B cell (primary cell): ENCODE measurements at regions not wholly inside any gene's neighbourhood (a gene's known extent, or its start where the extent isn't known, plus 50 kb on each side); places are given as distances from the start of the nearest gene placed in this dataset.

ENCODE experiments used
- ATAC-seq: fragments of 200-7000 bp; cut with Tn5 transposase; one replicate; pipeline ENCODE4 v1.10.0; 2021; ENCODE audit warnings: low read depth, mild to moderate bottlenecking, moderate number of reproducible peaks, moderate library complexity
- CTCF ChIA-PET: fragments of 350-600 bp; sonication (Branson Sonifier 250); formaldehyde crosslinking; loops from one replicate; lab custom pipeline; 2021; ENCODE audit warnings: antibody characterized with exemption, inconsistent platforms; lab: Charles Lee
- POLR2A ChIA-PET: fragments of 350-600 bp; sonication (Branson Sonifier 250); formaldehyde crosslinking; loops from one replicate; lab custom pipeline; 2021; ENCODE audit warnings: antibody characterized with exemption; lab: Charles Lee
- DNase-seq: peaks from one replicate; pipeline ENCODE4 v3.0.0; 2013
- H2AFZ ChIP-seq: 2 replicates; pipeline ENCODE4 v1.6.1; 2012; ENCODE audit warnings: mild to moderate bottlenecking, low read depth, low read length; ENCODE audit not compliant: insufficient read depth, poor library complexity, severe bottlenecking
- H3K27ac ChIP-seq, 2 donors: 1 replicate in 1 of 2; 2 replicates in 1 of 2; pipeline ENCODE4 v1.5.1; 2012 to 2013; ENCODE audit warnings: low read length in 2 of 2, mild to moderate bottlenecking in 2 of 2, moderate library complexity in 1 of 2
- H3K27me3 ChIP-seq, 4 experiments: fragments of 200-600 bp in 1 of 4; sonication (generic) in 1 of 4; replicated peaks in 1 of 4; 1 replicate in 2 of 4; 2 replicates in 2 of 4; pipeline versions ENCODE4 v1.6.1 to v1.7.0; 2013 to 2016; ENCODE audit warnings: low read length in 3 of 4, mild to moderate bottlenecking in 2 of 4, mixed read lengths in 1 of 4, moderate library complexity in 1 of 4; ENCODE audit not compliant: insufficient read depth in 4 of 4, control insufficient read depth in 3 of 4; ENCODE audit errors: control extremely low read depth in 1 of 4
- H3K36me3 ChIP-seq, 2 experiments: replicated peaks in 1 of 2; 1 replicate in 1 of 2; 2 replicates in 1 of 2; pipeline versions ENCODE4 v1.6.1 to v1.7.1; 2013; ENCODE audit warnings: low read length in 1 of 2; ENCODE audit not compliant: insufficient read depth in 2 of 2, control insufficient read depth in 1 of 2; ENCODE audit errors: control extremely low read depth in 1 of 2, extremely low read depth in 1 of 2
- H3K4me1 ChIP-seq, 2 donors: fragments of 200-600 bp in 1 of 2; sonication (generic) in 1 of 2; 1 replicate in 1 of 2; 2 replicates in 1 of 2; pipeline versions ENCODE4 v1.5.1 to v1.6.1; 2013 to 2017; ENCODE audit warnings: low read length in 2 of 2; ENCODE audit not compliant: control insufficient read depth in 2 of 2, insufficient read depth in 2 of 2
- H3K4me2 ChIP-seq: replicated peaks from 2 replicates; pipeline ENCODE3; 2012; ENCODE audit warnings: mild to moderate bottlenecking, low read depth, low read length; ENCODE audit not compliant: poor library complexity, severe bottlenecking
- H3K4me3 ChIP-seq, 5 experiments: fragments of 200-600 bp in 1 of 5; sonication (generic) in 1 of 5; 1 replicate in 3 of 5; 2 replicates in 2 of 5; pipeline versions ENCODE4 v1.5.1 to v1.7.0; 2011 to 2016; ENCODE audit warnings: low read length in 4 of 5, mild to moderate bottlenecking in 4 of 5, low read depth in 2 of 5, control low read depth in 1 of 5, moderate library complexity in 1 of 5; ENCODE audit not compliant: insufficient read depth in 1 of 5; ENCODE audit errors: control extremely low read depth in 1 of 5, extremely low read depth in 1 of 5
- H3K79me2 ChIP-seq: fragments of 200-600 bp; sonication (generic); one replicate; pipeline ENCODE4 v1.6.0; 2016; ENCODE audit warnings: low read length; ENCODE audit not compliant: control insufficient read depth, insufficient read depth
- H3K9ac ChIP-seq: fragments of 200-600 bp; sonication (generic); 2 replicates; pipeline ENCODE4 v1.6.1; 2017; ENCODE audit warnings: mild to moderate bottlenecking, low read length, moderate library complexity
- H3K9me3 ChIP-seq, 3 donors: one replicate each; pipeline versions ENCODE4 v1.6.1 to v1.7.1; 2013; ENCODE audit warnings: low read length in 2 of 3; ENCODE audit not compliant: control insufficient read depth in 2 of 3, insufficient read depth in 1 of 3; ENCODE audit errors: control extremely low read depth in 1 of 3
- H4K20me1 ChIP-seq: 2 replicates; pipeline ENCODE4 v1.6.0; 2012; ENCODE audit warnings: mild to moderate bottlenecking, low read length; ENCODE audit not compliant: insufficient read depth, control insufficient read depth, poor library complexity, severe bottlenecking
- H3K27ac Mint-ChIP-seq: one replicate; pipeline ENCODE4 v1.8.0; 2021; ENCODE audit warnings: mixed read lengths
- H3K27me3 Mint-ChIP-seq: one replicate; pipeline ENCODE4 v1.8.0; 2021; ENCODE audit warnings: mixed read lengths
- H3K4me1 Mint-ChIP-seq: one replicate; pipeline ENCODE4 v1.8.0; 2021; ENCODE audit warnings: mixed read lengths
- H3K4me3 Mint-ChIP-seq: one replicate; pipeline ENCODE4 v1.8.0; 2021; ENCODE audit warnings: mixed read lengths
- H3K9me3 Mint-ChIP-seq: one replicate; pipeline ENCODE4 v1.8.0; 2022; ENCODE audit warnings: mixed read lengths; ENCODE audit not compliant: insufficient read depth
- CTCF ChIP-seq: fragments of 200-600 bp; IDR thresholded peaks from one replicate; pipeline ENCODE4 v1.8.0; 2022; ENCODE audit warnings: antibody characterized with exemption, mild to moderate bottlenecking
- EZH2 ChIP-seq: IDR thresholded peaks from 2 replicates; pipeline ENCODE4 v1.6.1; 2012; ENCODE audit warnings: borderline replicate concordance, low read depth, mild to moderate bottlenecking, moderate library complexity, low read length; ENCODE audit not compliant: insufficient read depth, poor library complexity, severe bottlenecking
- WGBS: methylation state at CpG from one replicate; pipeline ENCODE4 v1.1.5; 2013; ENCODE audit warnings: missing lambda C conversion rate; ENCODE audit not compliant: insufficient coverage; 5-methylcytosine and 5-hydroxymethylcytosine counted together
- intact Hi-C: fragments of 100-400 bp; cut with micrococcal nuclease; formaldehyde crosslinking; loops from one replicate; pipeline ENCODE4 v1.10.0; 2022

- TF ChIP-seq CTCF (no peak), EZH2 (no peak)
- no peaks in the 10 kb centered on the region for H3K4me1 Mint-ChIP-seq
- CTCF ChIA-PET = no interaction called here
These were observed 404.2 kb upstream of the RARB start for GRCh38 chr3:25023876-25024275.

GRCh38 chr3:25025236-25025635 is 402.8 kb upstream of the RARB start:
- no peak overlapping the region for H3K9ac ChIP-seq
- H3K4me1 ChIP-seq = no peaks in the 10 kb centered on the region
- intact Hi-C loops = no loop called here
- DNase-seq (no peak), ATAC-seq (no peak)
- ChIA-PET CTCF (no interaction called here), POLR2A (no interaction called here)
- no peak overlapping the region for H3K4me2 ChIP-seq
- H3K27ac ChIP-seq = no peak overlapping the region
- no peak for TF ChIP-seq EZH2
- no peak for TF ChIP-seq CTCF
- H3K4me3 ChIP-seq = no peak overlapping the region
- Mint-ChIP-seq H3K9me3 (no peaks in the 10 kb centered on the region), H3K4me1 (no peaks in the 10 kb centered on the region), H3K4me3 (no peak overlapping the region), H3K27me3 (no peaks in the 10 kb centered on the region), H3K27ac (no peak overlapping the region)
- H3K27me3 ChIP-seq = no peaks in the 10 kb centered on the region
- H3K36me3 ChIP-seq = no peaks in the 10 kb centered on the region
- H3K9me3 ChIP-seq = no peaks in the 10 kb centered on the region
- no peaks in the 10 kb centered on the region for H4K20me1 ChIP-seq
- H3K79me2 ChIP-seq = no peaks in the 10 kb centered on the region
- H2AFZ ChIP-seq = no peak overlapping the region

More at GRCh38 chr3:25023876-25024275, 404.2 kb upstream of the RARB start:
- intact Hi-C loops = no loop called here
- Histone ChIP-seq H3K27me3 (no peaks in the 10 kb centered on the region), H2AFZ (no peak overlapping the region), H3K4me1 (no peaks in the 10 kb centered on the region), H3K79me2 (no peaks in the 10 kb centered on the region), H3K9me3 (no peaks in the 10 kb centered on the region), H3K27ac (no peak overlapping the region), H4K20me1 (no peaks in the 10 kb centered on the region), H3K36me3 (no peaks in the 10 kb centered on the region), H3K4me2 (no peak overlapping the region), H3K4me3 (no peak overlapping the region), H3K9ac (no peak overlapping the region)
- H3K9me3 Mint-ChIP-seq = no peaks in the 10 kb centered on the region
- ATAC-seq (no peak), DNase-seq (no peak)
- no peak overlapping the region for H3K4me3 Mint-ChIP-seq
- no CpG with 5 or more reads among the region's 2 CpGs for WGBS
- no peak overlapping the region for H3K27ac Mint-ChIP-seq
- POLR2A ChIA-PET = no interaction called here
- no peaks in the 10 kb centered on the region for H3K27me3 Mint-ChIP-seq
